H1 (cell line): ENCODE measurements at regions not wholly inside any gene's neighbourhood (a gene's known extent, or its start where the extent isn't known, plus 50 kb on each side); places are given as distances from the start of the nearest gene placed in this dataset.

ENCODE experiments used
- CTCF ChIA-PET: fragments of 300-600 bp; sonication (Branson Sonifier 250); formaldehyde crosslinking; loops from one replicate; lab custom pipeline; 2021; ENCODE audit not compliant: partially characterized antibody; lab: Charles Lee
- POLR2A ChIA-PET: fragments of 300-600 bp; sonication (Branson Sonifier 250); formaldehyde crosslinking; loops from one replicate; lab custom pipeline; 2021; ENCODE audit warnings: inconsistent platforms; ENCODE audit not compliant: partially characterized antibody; lab: Charles Lee
- DNase-seq, 2 experiments: peaks; one replicate each; pipeline versions ENCODE4 v3.0.0 to v3.0.0-alpha.2; 2010 to 2022; ENCODE audit warnings: low spot score in 2 of 2, low read depth in 1 of 2, mixed read lengths in 1 of 2
- FAIRE-seq: peaks from 2 replicates; lab custom pipeline; 2011; peaks lifted over from hg19 to GRCh38; lab: Jason Lieb, UNC
- H2AFZ ChIP-seq: 2 replicates; pipeline ENCODE4 v1.8.1; 2012; ENCODE audit warnings: low read length, inconsistent platforms
- H2AK5ac ChIP-seq: 2 replicates; pipeline ENCODE4 v1.6.1; 2013; ENCODE audit warnings: low read depth, low read length
- H2BK120ac ChIP-seq: replicated peaks from 2 replicates; pipeline ENCODE3; 2013; ENCODE audit warnings: low read depth, low read length, inconsistent platforms
- H2BK12ac ChIP-seq: 2 replicates; pipeline ENCODE4 v1.6.1; 2013; ENCODE audit warnings: low read depth, low read length
- H2BK15ac ChIP-seq: 2 replicates; pipeline ENCODE4 v1.6.1; 2013; ENCODE audit warnings: low read length
- H2BK20ac ChIP-seq: 2 replicates; pipeline ENCODE4 v1.6.1; 2013; ENCODE audit warnings: low read length
- H2BK5ac ChIP-seq: 2 replicates; pipeline ENCODE4 v1.6.1; 2013; ENCODE audit warnings: low read depth, low read length
- H3K14ac ChIP-seq: 2 replicates; pipeline ENCODE4 v1.6.1; 2013; ENCODE audit warnings: inconsistent platforms; ENCODE audit not compliant: insufficient read length
- H3K18ac ChIP-seq: 2 replicates; pipeline ENCODE4 v1.6.1; 2013; ENCODE audit warnings: low read length; ENCODE audit errors: extremely low read depth
- H3K23ac ChIP-seq: 2 replicates; pipeline ENCODE4 v1.6.1; 2013; ENCODE audit warnings: inconsistent platforms; ENCODE audit not compliant: insufficient read length
- H3K23me2 ChIP-seq: 2 replicates; pipeline ENCODE4 v1.6.1; 2013; ENCODE audit warnings: low read depth, low read length
- H3K27ac ChIP-seq: 2 replicates; pipeline ENCODE4 v1.6.1; 2011; ENCODE audit warnings: low read depth, low read length, inconsistent platforms
- H3K27me3 ChIP-seq, 4 experiments: replicated peaks in 1 of 4; 1 replicate in 1 of 4; 2 replicates in 3 of 4; pipeline versions ENCODE4 v1.6.1 to v1.8.1; 2011 to 2013; ENCODE audit warnings: low read length in 3 of 4, mild to moderate bottlenecking in 3 of 4, inconsistent platforms in 2 of 4, mixed read lengths in 2 of 4, moderate library complexity in 1 of 4; ENCODE audit not compliant: control insufficient read depth in 3 of 4, insufficient read depth in 3 of 4; ENCODE audit errors: extremely low read depth in 1 of 4
- H3K36me3 ChIP-seq, 4 experiments: 2 replicates each; pipeline versions ENCODE4 v1.6.1 to v1.8.1; 2011 to 2013; ENCODE audit warnings: mild to moderate bottlenecking in 4 of 4, low read length in 3 of 4, moderate library complexity in 2 of 4, control low read depth in 1 of 4, inconsistent platforms in 1 of 4; ENCODE audit not compliant: insufficient read depth in 4 of 4, control insufficient read depth in 2 of 4
- H3K4ac ChIP-seq: replicated peaks from 2 replicates; pipeline ENCODE3; 2013; ENCODE audit warnings: low read length, low read depth, mixed read lengths, inconsistent platforms; ENCODE audit not compliant: insufficient read length
- H3K4me1 ChIP-seq, 4 experiments: replicated peaks in 1 of 4; 1 replicate in 1 of 4; 2 replicates in 3 of 4; pipeline versions ENCODE4 v1.6.1 to v1.8.1; 2011 to 2013; ENCODE audit warnings: low read length in 3 of 4, inconsistent platforms in 2 of 4, mixed read lengths in 1 of 4; ENCODE audit not compliant: insufficient read depth in 4 of 4, control insufficient read depth in 3 of 4
- H3K4me2 ChIP-seq, 2 experiments: 2 replicates each; pipeline versions ENCODE4 v1.6.1 to v1.8.1; 2011 to 2013; ENCODE audit warnings: low read depth in 2 of 2, low read length in 2 of 2, control low read depth in 1 of 2, inconsistent platforms in 1 of 2, mild to moderate bottlenecking in 1 of 2; ENCODE audit not compliant: insufficient read depth in 1 of 2
- H3K4me3 ChIP-seq, 4 experiments: fragments of 200-600, 300-600 bp in 1 of 4; sonication (generic), shearing (Covaris generic), sonication (Bioruptor Twin) in 1 of 4; 2 replicates each; pipeline versions ENCODE4 v1.5.1 to v1.8.1; 2011 to 2016; ENCODE audit warnings: low read length in 4 of 4, low read depth in 3 of 4, control low read depth in 2 of 4, inconsistent platforms in 2 of 4, mild to moderate bottlenecking in 2 of 4, mixed read lengths in 1 of 4, moderate library complexity in 1 of 4; ENCODE audit not compliant: insufficient read depth in 2 of 4; ENCODE audit errors: extremely low read depth in 1 of 4
- H3K56ac ChIP-seq: replicated peaks from 2 replicates; pipeline ENCODE3; 2013; ENCODE audit warnings: low read depth, mild to moderate bottlenecking, mixed read lengths, low read length, inconsistent platforms; ENCODE audit not compliant: insufficient read length
- H3K79me1 ChIP-seq: 2 replicates; pipeline ENCODE4 v1.6.1; 2013; ENCODE audit warnings: low read depth, low read length, control low read depth
- H3K79me2 ChIP-seq, 2 experiments: 2 replicates each; pipeline versions ENCODE4 v1.6.1 to v1.8.1; 2012 to 2013; ENCODE audit warnings: low read length in 2 of 2, mild to moderate bottlenecking in 2 of 2, inconsistent platforms in 1 of 2; ENCODE audit not compliant: insufficient read depth in 2 of 2, control insufficient read depth in 1 of 2
- H3K9ac ChIP-seq, 4 experiments: replicated peaks in 1 of 4; 1 replicate in 1 of 4; 2 replicates in 3 of 4; pipeline versions ENCODE4 v1.6.1 to v1.8.1; 2011 to 2013; ENCODE audit warnings: low read depth in 3 of 4, low read length in 3 of 4, control low read depth in 2 of 4, mild to moderate bottlenecking in 2 of 4, moderate library complexity in 2 of 4, inconsistent platforms in 1 of 4; ENCODE audit errors: extremely low read depth in 1 of 4
- H3K9me3 ChIP-seq, 2 experiments: 2 replicates each; pipeline versions ENCODE4 v1.6.1 to v1.8.1; 2012 to 2013; ENCODE audit warnings: mild to moderate bottlenecking in 2 of 2, moderate library complexity in 2 of 2, control low read depth in 1 of 2, inconsistent platforms in 1 of 2, low read depth in 1 of 2, low read length in 1 of 2, mixed read lengths in 1 of 2; ENCODE audit not compliant: insufficient read depth in 2 of 2
- H4K20me1 ChIP-seq, 2 experiments: replicated peaks in 1 of 2; 2 replicates each; pipeline versions ENCODE3 to v1.8.1; 2011 to 2013; ENCODE audit warnings: inconsistent platforms in 2 of 2, low read length in 2 of 2, mild to moderate bottlenecking in 1 of 2; ENCODE audit not compliant: insufficient read depth in 2 of 2, control insufficient read depth in 1 of 2
- H4K5ac ChIP-seq: 2 replicates; pipeline ENCODE4 v1.6.1; 2013; ENCODE audit warnings: low read length, low read depth, mixed read lengths, inconsistent platforms; ENCODE audit not compliant: insufficient read length
- H4K8ac ChIP-seq: 2 replicates; pipeline ENCODE4 v1.8.0; 2013; ENCODE audit warnings: mild to moderate bottlenecking, moderate library complexity, low read length, inconsistent platforms; ENCODE audit not compliant: insufficient read depth; ENCODE audit errors: extremely low read depth
- H4K91ac ChIP-seq: replicated peaks from 2 replicates; pipeline ENCODE3; 2013; ENCODE audit warnings: low read length, mixed read lengths, inconsistent platforms; ENCODE audit not compliant: insufficient read length
- ASH2L ChIP-seq: fragments of 200-600, 300-600 bp; sonication (generic); IDR thresholded peaks from one replicate; pipeline ENCODE4 v1.7.1; 2017; ENCODE audit warnings: low read length
- ATF3 ChIP-seq: IDR thresholded peaks from 2 replicates; pipeline ENCODE4 v1.6.1; 2011; ENCODE audit warnings: low read depth, mild to moderate bottlenecking, low read length; ENCODE audit not compliant: insufficient read depth
- CREB1 ChIP-seq: IDR thresholded peaks from 2 replicates; pipeline ENCODE4 v1.6.1; 2012; ENCODE audit warnings: inconsistent platforms
- EP300 ChIP-seq, 2 experiments: IDR thresholded peaks; 1 replicate in 1 of 2; 2 replicates in 1 of 2; pipeline ENCODE4 v1.6.1; 2011 to 2012; ENCODE audit warnings: low read depth in 2 of 2, low read length in 2 of 2, mild to moderate bottlenecking in 2 of 2, borderline replicate concordance in 1 of 2, inconsistent platforms in 1 of 2, moderate library complexity in 1 of 2
- JUND ChIP-seq: IDR thresholded peaks from 2 replicates; pipeline ENCODE4 v1.6.1; 2011; ENCODE audit warnings: mild to moderate bottlenecking, improper control_type of control experiment, low read length
- MAFK ChIP-seq: IDR thresholded peaks from 2 replicates; pipeline ENCODE4 v1.6.1; 2012; ENCODE audit warnings: low read depth, mild to moderate bottlenecking, improper control_type of control experiment, low read length
- MAX ChIP-seq: IDR thresholded peaks from 2 replicates; pipeline ENCODE4 v1.6.1; 2012; ENCODE audit warnings: inconsistent platforms
- RAD21 ChIP-seq, 2 experiments: IDR thresholded peaks in 1 of 2; conservative IDR thresholded peaks in 1 of 2; 2 replicates each; pipeline ENCODE4 v1.6.1; 2011; ENCODE audit warnings: low read depth in 2 of 2, low read length in 2 of 2, improper control_type of control experiment in 1 of 2, inconsistent platforms in 1 of 2, mild to moderate bottlenecking in 1 of 2, moderate library complexity in 1 of 2
- RFX5 ChIP-seq: IDR thresholded peaks from 2 replicates; pipeline ENCODE4 v1.6.1; 2011; ENCODE audit warnings: low read depth, low read length, improper control_type of control experiment, borderline replicate concordance
- SIX5 ChIP-seq: IDR thresholded peaks from 2 replicates; pipeline ENCODE4 v1.6.1; 2011; ENCODE audit warnings: mild to moderate bottlenecking, low read depth, low read length
- TAF1 ChIP-seq: IDR thresholded peaks from 2 replicates; pipeline ENCODE4 v1.6.1; 2011; ENCODE audit warnings: mild to moderate bottlenecking, low read depth, low read length
- TAF7 ChIP-seq: optimal IDR thresholded peaks from 2 replicates; pipeline ENCODE3; 2011; ENCODE audit warnings: low read depth, mild to moderate bottlenecking, inconsistent platforms, low read length, moderate library complexity, borderline replicate concordance
- TEAD4 ChIP-seq: IDR thresholded peaks from 2 replicates; pipeline ENCODE4 v1.6.1; 2012; ENCODE audit warnings: low read depth, low read length, inconsistent platforms, mixed read lengths
- USF2 ChIP-seq: IDR thresholded peaks from 2 replicates; pipeline ENCODE4 v1.6.1; 2011; ENCODE audit warnings: low read length, improper control_type of control experiment
- ZNF274 ChIP-seq: IDR thresholded peaks from 2 replicates; pipeline ENCODE4 v1.7.0; 2012; ENCODE audit warnings: low read length, borderline replicate concordance; ENCODE audit errors: extremely low read depth

GRCh38 chr11:42482822-42483221 lies 829.0 kb upstream of the API5 start:
- no peak overlapping the region for H3K9ac ChIP-seq
- no peaks in the 10 kb centered on the region for H3K79me1 ChIP-seq
- no peaks in the 10 kb centered on the region for H3K36me3 ChIP-seq
- H2BK12ac ChIP-seq, result no peak overlapping the region
- FAIRE-seq (no peak), DNase-seq (no peak)
- no peak overlapping the region for H2BK15ac ChIP-seq
- H3K14ac ChIP-seq, result no peak overlapping the region
- H3K23ac ChIP-seq, result no peak overlapping the region
- H3K23me2 ChIP-seq, result no peaks in the 10 kb centered on the region
- ChIA-PET CTCF (no interaction called here), POLR2A (no interaction called here)
- no peak overlapping the region for H4K91ac ChIP-seq
- no peak overlapping the region for H3K18ac ChIP-seq
- no peak overlapping the region for H3K4me2 ChIP-seq
- no peak overlapping the region for H2BK20ac ChIP-seq
- no peak overlapping the region for H3K4me3 ChIP-seq
- H2AFZ ChIP-seq, result no peak overlapping the region
- no peaks in the 10 kb centered on the region for H3K79me2 ChIP-seq
- H2BK5ac ChIP-seq, result no peak overlapping the region
- no peaks in the 10 kb centered on the region for H4K20me1 ChIP-seq
- no peak overlapping the region for H3K4ac ChIP-seq
- no peak overlapping the region for H4K8ac ChIP-seq
- no peak overlapping the region for H2AK5ac ChIP-seq
- peaks cover 0 to 4% of the 10 kb centered on the region in 2 experiments; a peak in 1 of 4 replicates for H3K9me3 ChIP-seq
- H3K27ac ChIP-seq, result no peak overlapping the region
- H4K5ac ChIP-seq, result no peak overlapping the region
- H3K27me3 ChIP-seq, result no peaks in the 10 kb centered on the region
- no peaks in the 10 kb centered on the region for H3K4me1 ChIP-seq
- no peak overlapping the region for H2BK120ac ChIP-seq
- H3K56ac ChIP-seq, result no peak overlapping the region
- TF ChIP-seq SIX5 (no peak), ATF3 (no peak), TEAD4 (no peak), RAD21 (IDR thresholded peaks at IDR 0.05 in 1 of 2, conservative IDR thresholded peaks at IDR 0.05 in 1 of 2; ENCODE audit: low read depth in 2 of 2, low read length in 2 of 2) (no peak), MAX (no peak), CREB1 (no peak), USF2 (no peak), JUND (no peak), ASH2L (no peak), ZNF274 (no peak), MAFK (no peak), EP300 (IDR thresholded peaks at IDR 0.05; ENCODE audit: borderline replicate concordance in 1 of 2, low read depth in 2 of 2, low read length in 2 of 2) (no peak), TAF1 (no peak), RFX5 (no peak), TAF7 (no peak)
